BE2C (cell line): ENCODE measurements at regions not wholly inside any gene's neighbourhood (a gene's known extent, or its start where the extent isn't known, plus 50 kb on each side); places are given as distances from the start of the nearest gene placed in this dataset.

ENCODE experiments used
- DNase-seq: peaks from one replicate; pipeline ENCODE4 v3.0.0-alpha.2; 2020
- H3K27me3 ChIP-seq: fragments of 250-450 bp; sonication (Bioruptor Pico); 2 replicates; pipeline ENCODE4 v1.5.1; 2020; ENCODE audit warnings: mild to moderate bottlenecking
- H3K36me3 ChIP-seq: fragments of 250-450 bp; sonication (Bioruptor Pico); 2 replicates; pipeline ENCODE4 v1.5.1; 2020; ENCODE audit warnings: mild to moderate bottlenecking
- H3K4me1 ChIP-seq: fragments of 250-450 bp; sonication (Bioruptor Pico); 2 replicates; pipeline ENCODE4 v1.5.1; 2020
- H3K4me3 ChIP-seq: 2 replicates; pipeline ENCODE4 v1.5.1; 2011; ENCODE audit warnings: low read depth, low read length
- H3K9me3 ChIP-seq: fragments of 250-450 bp; sonication (Bioruptor Pico); 2 replicates; pipeline ENCODE4 v1.5.1; 2020
- CTCF ChIP-seq: IDR thresholded peaks from 2 replicates; pipeline ENCODE4 v1.5.1; 2012; ENCODE audit warnings: mild to moderate bottlenecking, low read depth, low read length

GRCh38 chr12:107500307-107500706 lies 185.3 kb upstream of the PWP1 start:
- no peak for DNase-seq
- Histone ChIP-seq H3K4me3 (no peak overlapping the region), H3K9me3 (no peaks in the 10 kb centered on the region), H3K36me3 (no peaks in the 10 kb centered on the region), H3K27me3 (no peaks in the 10 kb centered on the region), H3K4me1 (peaks cover 13% of the 10 kb centered on the region)
- no peak for TF ChIP-seq CTCF

GRCh38 chr12:107501681-107502080 lies 183.9 kb upstream of the PWP1 start:
- H3K27me3 ChIP-seq: no peaks in the 10 kb centered on the region
- no peak for DNase-seq

GRCh38 chr12:107503129-107503855 lies 182.3 kb upstream of the PWP1 start:
- Histone ChIP-seq H3K36me3 (no peaks in the 10 kb centered on the region), H3K9me3 (no peaks in the 10 kb centered on the region), H3K27me3 (no peaks in the 10 kb centered on the region), H3K4me1 (peaks cover 13% of the 10 kb centered on the region), H3K4me3 (no peak overlapping the region)
- DNase-seq: peak; percentile 50
- TF ChIP-seq CTCF: no peak

More at GRCh38 chr12:107501681-107502080, 183.9 kb upstream of the PWP1 start:
- Histone ChIP-seq H3K4me1 (peaks cover 13% of the 10 kb centered on the region), H3K9me3 (no peaks in the 10 kb centered on the region), H3K36me3 (no peaks in the 10 kb centered on the region), H3K4me3 (no peak overlapping the region)
- TF ChIP-seq CTCF: no peak

GRCh38 chr12:107503887-107504885 lies 181.4 kb upstream of the PWP1 start:
- H3K9me3 ChIP-seq: no peaks in the 10 kb centered on the region

GRCh38 chr12:107509421-107509820 lies 176.2 kb upstream of the PWP1 start:
- no peak for TF ChIP-seq CTCF
- no peak for DNase-seq
- H3K27me3 ChIP-seq: no peaks in the 10 kb centered on the region
- H3K9me3 ChIP-seq: no peaks in the 10 kb centered on the region
- H3K4me1 ChIP-seq: peaks cover 19% of the 10 kb centered on the region
- H3K36me3 ChIP-seq: no peaks in the 10 kb centered on the region
- H3K4me3 ChIP-seq: no peak overlapping the region

More at GRCh38 chr12:107503887-107504885, 181.4 kb upstream of the PWP1 start:
- H3K27me3 ChIP-seq: no peaks in the 10 kb centered on the region
- peaks cover 13% of the 10 kb centered on the region for H3K4me1 ChIP-seq
- DNase-seq: peak; percentile 83
- TF ChIP-seq CTCF: no peak
- no peaks in the 10 kb centered on the region for H3K36me3 ChIP-seq
- no peak overlapping the region for H3K4me3 ChIP-seq

GRCh38 chr12:107510211-107510610 lies 175.4 kb upstream of the PWP1 start:
- Histone ChIP-seq H3K4me1 (peaks cover 12% of the 10 kb centered on the region), H3K4me3 (no peak overlapping the region), H3K36me3 (no peaks in the 10 kb centered on the region), H3K27me3 (no peaks in the 10 kb centered on the region), H3K9me3 (no peaks in the 10 kb centered on the region)
- no peak for TF ChIP-seq CTCF
- DNase-seq: no peak
